ENCODE measurements at regions not wholly inside any gene's neighbourhood (a gene's known extent, or its start where the extent isn't known, plus 50 kb on each side); places are given as distances from the start of the nearest gene placed in this dataset.

- Histone ChIP-seq H3K4me3 (no peak overlapping the region), H3K36me3 (replicated peaks in 1 of 2) (no peaks in the 10 kb centered on the region), H3K9me3 (replicated peaks in 1 of 3) (no peaks in the 10 kb centered on the region), H3K27ac (no peak overlapping the region), H3K4me1 (replicated peaks in 1 of 2) (no peaks in the 10 kb centered on the region), H3K27me3 (no peaks in the 10 kb centered on the region)
- 50 to 60% (median 58%) methylated on average over 2 of the region's 2 CpGs for WGBS, 4 donors
- DNase-seq: no peak
- TF ChIP-seq CTCF (IDR thresholded peaks at IDR 0.05) (no peak), POLR2A (IDR thresholded peaks at IDR 0.05) (no peak)
- intact Hi-C loops (cut with DNase I): no loop called here
Measured at GRCh38 chr1:238628110-238628509, 737.4 kb upstream of the ZP4 start.

- intact Hi-C loops (cut with DNase I): no loop called here
- DNase-seq: no peak
- no peak for TF ChIP-seq CTCF (IDR thresholded peaks at IDR 0.05)
- TF ChIP-seq POLR2A (IDR thresholded peaks at IDR 0.05): no peak
Measured at GRCh38 chr1:238624776-238625175, 734.1 kb upstream of the ZP4 start.

GRCh38 chr1:238621405-238621804 is 730.7 kb upstream of the ZP4 start:
- TF ChIP-seq POLR2A (IDR thresholded peaks at IDR 0.05) (no peak), CTCF (IDR thresholded peaks at IDR 0.05) (no peak)
- Histone ChIP-seq H3K27me3 (no peaks in the 10 kb centered on the region), H3K9me3 (replicated peaks in 1 of 3) (no peaks in the 10 kb centered on the region), H3K4me1 (replicated peaks in 1 of 2) (no peaks in the 10 kb centered on the region), H3K36me3 (replicated peaks in 1 of 2) (no peaks in the 10 kb centered on the region), H3K27ac (no peak overlapping the region), H3K4me3 (no peak overlapping the region)
- 67 to 84% (median 74%) methylated on average over 1 of the region's 1 CpG for WGBS, 4 donors
- DNase-seq: no peak
- intact Hi-C loops (cut with DNase I): no loop called here

More at GRCh38 chr1:238624776-238625175, 734.1 kb upstream of the ZP4 start:
- no peak overlapping the region for H3K27ac ChIP-seq
- H3K4me1 ChIP-seq (replicated peaks in 1 of 2): no peaks in the 10 kb centered on the region
- no peak overlapping the region for H3K4me3 ChIP-seq
- WGBS, 4 donors: 63 to 68% (median 67%) methylated on average over 4 of the region's 4 CpGs
- H3K9me3 ChIP-seq (replicated peaks in 1 of 3): no peaks in the 10 kb centered on the region
- no peaks in the 10 kb centered on the region for H3K27me3 ChIP-seq
- H3K36me3 ChIP-seq (replicated peaks in 1 of 2): no peaks in the 10 kb centered on the region

- no peaks in the 10 kb centered on the region for H3K36me3 ChIP-seq (replicated peaks in 1 of 2)
- no peak overlapping the region for H3K27ac ChIP-seq
- H3K9me3 ChIP-seq (replicated peaks in 1 of 3): no peaks in the 10 kb centered on the region
- intact Hi-C loops (cut with DNase I): no loop called here
- H3K4me1 ChIP-seq (replicated peaks in 1 of 2): no peaks in the 10 kb centered on the region
- no peak for DNase-seq
- no peaks in the 10 kb centered on the region for H3K27me3 ChIP-seq
- no peak for TF ChIP-seq CTCF (IDR thresholded peaks at IDR 0.05)
- TF ChIP-seq POLR2A (IDR thresholded peaks at IDR 0.05): no peak
- H3K4me3 ChIP-seq: no peak overlapping the region
Measured at GRCh38 chr1:238619652-238620051, 728.9 kb upstream of the ZP4 start.

Measured in adrenal gland (tissue), 9 donors.